NCI-H146 treated with DMSO at 0.1 percent for 48 hours (cell line): ENCODE measurements at regions not wholly inside any gene's neighbourhood (a gene's known extent, or its start where the extent isn't known, plus 50 kb on each side); places are given as distances from the start of the nearest gene placed in this dataset.
A peak's percentile ranks its signal among the peaks of the same experiment; 100 is the strongest.
"Not testable (repeated sequence)": the region's sequence is repeated elsewhere in the genome, so short reads cannot be mapped to it uniquely, and the experiment has no call there.

Experiments used
- DNase-seq: peaks from one replicate; lab custom pipeline; 2025; ENCODE audit not compliant: unreplicated experiment; lab: John Stamatoyannopoulos, UW

GRCh38 chr2:44051593-44052347 lies 56.0 kb upstream of the LRPPRC start:
- peak; percentile 6 for DNase-seq

- DNase-seq, result no peak
These were observed 56.8 kb upstream of the LRPPRC start for GRCh38 chr2:44052584-44052983.

- DNase-seq, result no peak
These were observed 57.3 kb upstream of the LRPPRC start for GRCh38 chr2:44053052-44053451.

- DNase-seq, result no peak
These were observed 57.7 kb upstream of the LRPPRC start for GRCh38 chr2:44053456-44053855.

GRCh38 chr2:44055229-44055628 lies 59.4 kb upstream of the LRPPRC start:
- no peak for DNase-seq

- DNase-seq, result no peak
These were observed 59.9 kb upstream of the LRPPRC start for GRCh38 chr2:44055664-44056063.

- no peak for DNase-seq
These were observed 61.2 kb upstream of the LRPPRC start for GRCh38 chr2:44056947-44057346.

GRCh38 chr2:44060286-44060685 lies 64.5 kb upstream of the LRPPRC start:
- DNase-seq, result not testable (repeated sequence)

GRCh38 chr2:44060990-44061389 lies 65.2 kb upstream of the LRPPRC start:
- DNase-seq, result no peak

- no peak for DNase-seq
These were observed 65.7 kb upstream of the LRPPRC start for GRCh38 chr2:44061469-44061868.

GRCh38 chr2:44061876-44062275 lies 66.1 kb upstream of the LRPPRC start:
- DNase-seq, result no peak

- DNase-seq, result no peak
These were observed 67.2 kb upstream of the LRPPRC start for GRCh38 chr2:44063033-44063432.

GRCh38 chr2:44064281-44064680 lies 68.5 kb upstream of the LRPPRC start:
- DNase-seq, result not testable (repeated sequence)

GRCh38 chr2:44067012-44067790 lies 71.4 kb upstream of the LRPPRC start:
- DNase-seq, result not testable (repeated sequence)

GRCh38 chr2:44067791-44068181 lies 72.0 kb upstream of the LRPPRC start:
- not testable (repeated sequence) for DNase-seq

GRCh38 chr2:44071454-44072046 lies 75.8 kb upstream of the LRPPRC start:
- DNase-seq, result no peak

- DNase-seq, result not testable (repeated sequence)
These were observed 77.9 kb upstream of the LRPPRC start for GRCh38 chr2:44073667-44074066.

- not testable (repeated sequence) for DNase-seq
These were observed 79.0 kb upstream of the LRPPRC start for GRCh38 chr2:44074795-44075194.

GRCh38 chr2:44075541-44075940 lies 79.8 kb upstream of the LRPPRC start:
- DNase-seq, result peak; percentile 9

GRCh38 chr2:44077942-44078511 lies 82.2 kb upstream of the LRPPRC start:
- peak; percentile 88 for DNase-seq

- no peak for DNase-seq
These were observed 83.9 kb upstream of the LRPPRC start for GRCh38 chr2:44079686-44080085.

GRCh38 chr2:44083054-44083453 lies 85.6 kb upstream of the PPM1B start:
- DNase-seq, result no peak
